HEK293 (cell line): ENCODE measurements at regions not wholly inside any gene's neighbourhood (a gene's known extent, or its start where the extent isn't known, plus 50 kb on each side); places are given as distances from the start of the nearest gene placed in this dataset.

Experiments used
- CTCF ChIA-PET: fragments of 350-600 bp; formaldehyde crosslinking; extraction: SDS; loops from one replicate; lab custom pipeline; 2021; ENCODE audit warnings: antibody characterized with exemption; lab: Yijun Ruan, JAX
- POLR2A ChIA-PET: fragments of 300-600 bp; formaldehyde crosslinking; extraction: SDS; loops from one replicate; lab custom pipeline; 2020; ENCODE audit warnings: antibody characterized with exemption, inconsistent platforms; lab: Yijun Ruan, JAX
- H3K27ac ChIP-seq: fragments of 200-500 bp; sonication (Bioruptor generic); 2 replicates; pipeline ENCODE4 v1.5.1; 2014; ENCODE audit warnings: low read depth, low read length, control low read depth, inconsistent platforms; ENCODE audit errors: extremely low read depth
- H3K36me3 ChIP-seq, 2 experiments: fragments of 200-500 bp in 1 of 2; sonication (Bioruptor generic) in 1 of 2; 1 replicate in 1 of 2; 2 replicates in 1 of 2; pipeline ENCODE4 v1.5.1; 2014 to 2017; ENCODE audit warnings: inconsistent platforms in 2 of 2, low read length in 2 of 2; ENCODE audit not compliant: control insufficient read depth in 2 of 2, insufficient read depth in 1 of 2
- H3K4me1 ChIP-seq: fragments of 200-500 bp; sonication (Bioruptor generic); 2 replicates; pipeline ENCODE4 v1.5.1; 2014; ENCODE audit warnings: mild to moderate bottlenecking, low read length, inconsistent platforms; ENCODE audit not compliant: control insufficient read depth, insufficient read depth
- H3K4me3 ChIP-seq: 2 replicates; pipeline ENCODE4 v1.5.1; 2011; ENCODE audit warnings: low read depth, mild to moderate bottlenecking, control low read depth, low read length, moderate library complexity
- H3K9me3 ChIP-seq: fragments of 200-500 bp; sonication (Bioruptor generic); 2 replicates; pipeline ENCODE4 v1.5.1; 2014; ENCODE audit warnings: low read depth, low read length, inconsistent platforms; ENCODE audit not compliant: control insufficient read depth, insufficient read depth
- GLIS2 ChIP-seq: fragments of 450-650 bp; formaldehyde crosslinking; IDR thresholded peaks from 2 replicates; pipeline ENCODE4 v1.5.1; 2016; ENCODE audit warnings: missing biosample characterization, missing genetic modification characterization
- MEIS1 ChIP-seq: sonication (generic); formaldehyde crosslinking; IDR thresholded peaks from 2 replicates; pipeline ENCODE4 v1.8.1; 2022; ENCODE audit warnings: missing genetic modification reagents, mild to moderate bottlenecking, borderline replicate concordance
- ZBTB17 ChIP-seq: fragments of 450-650 bp; formaldehyde crosslinking; IDR thresholded peaks from 2 replicates; pipeline ENCODE4 v1.5.1; 2016; ENCODE audit warnings: missing biosample characterization, missing genetic modification characterization
- ZBTB21 ChIP-seq: fragments of 450-650 bp; formaldehyde crosslinking; IDR thresholded peaks from 2 replicates; pipeline ENCODE4 v1.5.1; 2017; ENCODE audit warnings: missing biosample characterization, missing genetic modification characterization
- ZBTB44 ChIP-seq: fragments of 450-650 bp; IDR thresholded peaks from 2 replicates; pipeline ENCODE4 v1.5.1; 2018; ENCODE audit warnings: missing biosample characterization, mild to moderate bottlenecking, missing genetic modification characterization
- ZNF274 ChIP-seq, 2 experiments: fragments of 200-500 bp in 1 of 2; fragments of 450-650 bp in 1 of 2; sonication (Bioruptor generic) in 1 of 2; formaldehyde crosslinking in 1 of 2; IDR thresholded peaks; 2 replicates each; pipeline versions ENCODE4 v1.5.1 to v1.6.1; 2014 to 2016; ENCODE audit warnings: borderline replicate concordance in 1 of 2, inconsistent platforms in 1 of 2, low read length in 1 of 2, missing biosample characterization in 1 of 2, missing genetic modification characterization in 1 of 2
- ZNF555 ChIP-seq: fragments of 450-650 bp; formaldehyde crosslinking; conservative IDR thresholded peaks from 2 replicates; pipeline ENCODE4 v1.5.1; 2017; ENCODE audit warnings: missing biosample characterization, mild to moderate bottlenecking, missing genetic modification characterization, inconsistent platforms
- ZNF629 ChIP-seq: fragments of 450-650 bp; formaldehyde crosslinking; IDR thresholded peaks from 2 replicates; pipeline ENCODE4 v1.5.1; 2017; ENCODE audit warnings: missing biosample characterization, missing genetic modification characterization
- ZNF664 ChIP-seq: fragments of 450-650 bp; formaldehyde crosslinking; IDR thresholded peaks from 2 replicates; pipeline ENCODE4 v1.5.1; 2016; ENCODE audit warnings: missing biosample characterization, missing genetic modification characterization
- ZNF777 ChIP-seq: fragments of 450-650 bp; formaldehyde crosslinking; IDR thresholded peaks from 2 replicates; pipeline ENCODE4 v1.5.1; 2017; ENCODE audit warnings: missing biosample characterization, missing genetic modification characterization, borderline replicate concordance
- TF ChIP-seq, protein P1 (sequence below): fragments of 450-650 bp; formaldehyde crosslinking; optimal IDR thresholded peaks from 2 replicates; pipeline ENCODE3; 2016; ENCODE audit warnings: missing biosample characterization, mild to moderate bottlenecking, missing genetic modification characterization
- TF ChIP-seq, protein P2 (sequence below): fragments of 450-650 bp; formaldehyde crosslinking; IDR thresholded peaks from 2 replicates; pipeline ENCODE4 v1.5.1; 2016; ENCODE audit warnings: missing biosample characterization, missing genetic modification characterization
- TF ChIP-seq, protein P3 (sequence below): fragments of 450-650 bp; formaldehyde crosslinking; IDR thresholded peaks from 2 replicates; pipeline ENCODE4 v1.5.1; 2016; ENCODE audit warnings: missing biosample characterization, missing genetic modification characterization
- TF ChIP-seq, protein P4 (sequence below): fragments of 450-650 bp; formaldehyde crosslinking; IDR thresholded peaks from 2 replicates; pipeline ENCODE4 v1.5.1; 2017; ENCODE audit warnings: missing biosample characterization, missing genetic modification characterization
- TF ChIP-seq, protein P5 (sequence below): fragments of 450-650 bp; formaldehyde crosslinking; conservative IDR thresholded peaks from 2 replicates; pipeline ENCODE4 v1.5.1; 2016; ENCODE audit warnings: low read depth, missing biosample characterization, missing genetic modification characterization

- Histone ChIP-seq H3K27ac (no peak overlapping the region), H3K36me3 (no peaks in the 10 kb centered on the region), H3K9me3 (no peaks in the 10 kb centered on the region), H3K4me3 (no peak overlapping the region), H3K4me1 (peaks cover 2% of the 10 kb centered on the region; the same call in 1 of the 2 replicates)
- ChIA-PET POLR2A (no interaction called here), CTCF (interaction anchor here (0.6 to 2.3 kb wide), 3 partner anchors 22 to 793 kb away, joined by 3 to 14 read pairs (median 3); no protein-coding TSS in a partner anchor)
- TF ChIP-seq ZBTB17 (tag by site-specific recombination) (no peak), ZNF664 (tag by site-specific recombination) (no peak), MEIS1 (CRISPR knock-in tag) (no peak)
These were observed 238.6 kb upstream of the ADAMTSL1 start for GRCh38 chr9:18235181-18235908.

DNA sequence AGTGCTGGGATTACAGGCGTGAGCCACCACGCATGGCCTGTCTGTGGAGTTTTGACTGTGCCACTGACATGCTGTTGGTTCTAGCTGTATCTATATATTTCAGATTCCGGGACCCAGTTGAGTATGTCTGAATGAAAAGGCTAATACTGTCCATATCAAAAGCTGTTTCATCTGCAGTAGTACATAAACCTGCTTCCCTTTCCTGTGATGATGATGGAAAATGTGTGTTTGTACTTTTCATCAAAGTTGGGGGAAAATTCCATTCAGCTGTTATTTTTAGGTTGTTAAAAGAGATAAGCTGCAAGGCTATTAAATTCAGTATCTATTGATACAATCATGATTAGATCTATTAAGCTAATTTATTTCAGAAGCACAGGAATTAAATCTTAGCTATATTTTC lies 237.6 kb upstream of the ADAMTSL1 start:
- H3K4me1 ChIP-seq, result peaks cover 2% of the 10 kb centered on the region; the same call in 1 of the 2 replicates
- no peaks in the 10 kb centered on the region for H3K36me3 ChIP-seq
- POLR2A ChIA-PET, result no interaction called here
- no peak overlapping the region for H3K4me3 ChIP-seq
- TF ChIP-seq ZBTB21 (tag by site-specific recombination) (no peak), ZNF274 (IDR thresholded peaks at IDR 0.05; ENCODE audit: low read length) (no peak), ZNF274 (tag by site-specific recombination; IDR thresholded peaks at IDR 0.05; ENCODE audit: borderline replicate concordance) (no peak), GLIS2 (tag by site-specific recombination) (no peak), ZBTB44 (tag by site-specific recombination) (no peak), ZNF629 (tag by site-specific recombination) (no peak)
- TF ChIP-seq, protein P1, sequence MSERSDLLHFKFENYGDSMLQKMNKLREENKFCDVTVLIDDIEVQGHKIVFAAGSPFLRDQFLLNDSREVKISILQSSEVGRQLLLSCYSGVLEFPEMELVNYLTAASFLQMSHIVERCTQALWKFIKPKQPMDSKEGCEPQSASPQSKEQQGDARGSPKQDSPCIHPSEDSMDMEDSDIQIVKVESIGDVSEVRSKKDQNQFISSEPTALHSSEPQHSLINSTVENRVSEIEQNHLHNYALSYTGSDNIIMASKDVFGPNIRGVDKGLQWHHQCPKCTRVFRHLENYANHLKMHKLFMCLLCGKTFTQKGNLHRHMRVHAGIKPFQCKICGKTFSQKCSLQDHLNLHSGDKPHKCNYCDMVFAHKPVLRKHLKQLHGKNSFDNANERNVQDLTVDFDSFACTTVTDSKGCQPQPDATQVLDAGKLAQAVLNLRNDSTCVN (tag by site-specific recombination), result no peak
- TF ChIP-seq, protein P2, sequence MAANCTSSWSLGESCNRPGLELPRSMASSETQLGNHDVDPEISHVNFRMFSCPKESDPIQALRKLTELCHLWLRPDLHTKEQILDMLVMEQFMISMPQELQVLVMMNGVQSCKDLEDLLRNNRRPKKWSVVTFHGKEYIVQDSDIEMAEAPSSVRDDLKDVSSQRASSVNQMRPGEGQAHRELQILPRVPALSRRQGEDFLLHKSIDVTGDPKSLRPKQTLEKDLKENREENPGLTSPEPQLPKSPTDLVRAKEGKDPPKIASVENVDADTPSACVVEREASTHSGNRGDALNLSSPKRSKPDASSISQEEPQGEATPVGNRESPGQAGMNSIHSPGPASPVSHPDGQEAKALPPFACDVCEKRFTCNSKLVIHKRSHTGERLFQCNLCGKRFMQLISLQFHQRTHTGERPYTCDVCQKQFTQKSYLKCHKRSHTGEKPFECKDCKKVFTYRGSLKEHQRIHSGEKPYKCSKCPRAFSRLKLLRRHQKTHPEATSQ (tag by site-specific recombination), result no peak
- TF ChIP-seq, all 188 proteins: peak for 0
- Histone ChIP-seq H3K27ac (no peak overlapping the region), H3K9me3 (no peaks in the 10 kb centered on the region)
- CTCF ChIA-PET, result interaction anchor here (0.6 to 2.3 kb wide), 5 partner anchors 19 to 883 kb away, joined by 3 to 14 read pairs (median 4); no protein-coding TSS in a partner anchor

DNA sequence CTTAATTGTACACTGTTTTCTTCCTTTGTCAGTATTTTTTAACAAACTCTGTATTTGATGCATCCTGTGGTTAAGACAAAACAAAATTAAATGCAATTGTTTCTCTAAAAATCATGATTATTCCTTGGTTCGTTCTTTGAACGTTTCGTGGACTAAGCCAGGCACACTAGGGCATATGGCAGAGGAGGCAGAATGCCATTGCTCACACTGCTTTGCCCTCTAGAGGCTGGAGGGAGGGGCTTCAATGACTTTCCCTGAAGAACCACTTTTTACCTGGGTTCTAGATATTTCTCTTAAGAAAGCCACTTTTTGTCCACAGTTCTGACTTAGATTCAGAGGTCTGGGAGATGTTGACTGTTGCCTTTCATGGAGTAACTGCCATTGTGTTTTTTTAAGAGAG lies 236.2 kb upstream of the ADAMTSL1 start:
- CTCF ChIA-PET, result interaction anchor here (0.6 to 4.3 kb wide), 5 partner anchors 16 to 791 kb away, joined by 3 to 20 read pairs (median 12); no protein-coding TSS in a partner anchor
- TF ChIP-seq, protein P3, sequence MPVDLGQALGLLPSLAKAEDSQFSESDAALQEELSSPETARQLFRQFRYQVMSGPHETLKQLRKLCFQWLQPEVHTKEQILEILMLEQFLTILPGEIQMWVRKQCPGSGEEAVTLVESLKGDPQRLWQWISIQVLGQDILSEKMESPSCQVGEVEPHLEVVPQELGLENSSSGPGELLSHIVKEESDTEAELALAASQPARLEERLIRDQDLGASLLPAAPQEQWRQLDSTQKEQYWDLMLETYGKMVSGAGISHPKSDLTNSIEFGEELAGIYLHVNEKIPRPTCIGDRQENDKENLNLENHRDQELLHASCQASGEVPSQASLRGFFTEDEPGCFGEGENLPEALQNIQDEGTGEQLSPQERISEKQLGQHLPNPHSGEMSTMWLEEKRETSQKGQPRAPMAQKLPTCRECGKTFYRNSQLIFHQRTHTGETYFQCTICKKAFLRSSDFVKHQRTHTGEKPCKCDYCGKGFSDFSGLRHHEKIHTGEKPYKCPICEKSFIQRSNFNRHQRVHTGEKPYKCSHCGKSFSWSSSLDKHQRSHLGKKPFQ (tag by site-specific recombination), result no peak
- TF ChIP-seq ZNF777 (no peak), ZNF555 (tag by site-specific recombination) (no peak)
- TF ChIP-seq, protein P4, sequence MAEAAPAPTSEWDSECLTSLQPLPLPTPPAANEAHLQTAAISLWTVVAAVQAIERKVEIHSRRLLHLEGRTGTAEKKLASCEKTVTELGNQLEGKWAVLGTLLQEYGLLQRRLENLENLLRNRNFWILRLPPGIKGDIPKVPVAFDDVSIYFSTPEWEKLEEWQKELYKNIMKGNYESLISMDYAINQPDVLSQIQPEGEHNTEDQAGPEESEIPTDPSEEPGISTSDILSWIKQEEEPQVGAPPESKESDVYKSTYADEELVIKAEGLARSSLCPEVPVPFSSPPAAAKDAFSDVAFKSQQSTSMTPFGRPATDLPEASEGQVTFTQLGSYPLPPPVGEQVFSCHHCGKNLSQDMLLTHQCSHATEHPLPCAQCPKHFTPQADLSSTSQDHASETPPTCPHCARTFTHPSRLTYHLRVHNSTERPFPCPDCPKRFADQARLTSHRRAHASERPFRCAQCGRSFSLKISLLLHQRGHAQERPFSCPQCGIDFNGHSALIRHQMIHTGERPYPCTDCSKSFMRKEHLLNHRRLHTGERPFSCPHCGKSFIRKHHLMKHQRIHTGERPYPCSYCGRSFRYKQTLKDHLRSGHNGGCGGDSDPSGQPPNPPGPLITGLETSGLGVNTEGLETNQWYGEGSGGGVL (tag by site-specific recombination), result no peak
- TF ChIP-seq, protein P5, sequence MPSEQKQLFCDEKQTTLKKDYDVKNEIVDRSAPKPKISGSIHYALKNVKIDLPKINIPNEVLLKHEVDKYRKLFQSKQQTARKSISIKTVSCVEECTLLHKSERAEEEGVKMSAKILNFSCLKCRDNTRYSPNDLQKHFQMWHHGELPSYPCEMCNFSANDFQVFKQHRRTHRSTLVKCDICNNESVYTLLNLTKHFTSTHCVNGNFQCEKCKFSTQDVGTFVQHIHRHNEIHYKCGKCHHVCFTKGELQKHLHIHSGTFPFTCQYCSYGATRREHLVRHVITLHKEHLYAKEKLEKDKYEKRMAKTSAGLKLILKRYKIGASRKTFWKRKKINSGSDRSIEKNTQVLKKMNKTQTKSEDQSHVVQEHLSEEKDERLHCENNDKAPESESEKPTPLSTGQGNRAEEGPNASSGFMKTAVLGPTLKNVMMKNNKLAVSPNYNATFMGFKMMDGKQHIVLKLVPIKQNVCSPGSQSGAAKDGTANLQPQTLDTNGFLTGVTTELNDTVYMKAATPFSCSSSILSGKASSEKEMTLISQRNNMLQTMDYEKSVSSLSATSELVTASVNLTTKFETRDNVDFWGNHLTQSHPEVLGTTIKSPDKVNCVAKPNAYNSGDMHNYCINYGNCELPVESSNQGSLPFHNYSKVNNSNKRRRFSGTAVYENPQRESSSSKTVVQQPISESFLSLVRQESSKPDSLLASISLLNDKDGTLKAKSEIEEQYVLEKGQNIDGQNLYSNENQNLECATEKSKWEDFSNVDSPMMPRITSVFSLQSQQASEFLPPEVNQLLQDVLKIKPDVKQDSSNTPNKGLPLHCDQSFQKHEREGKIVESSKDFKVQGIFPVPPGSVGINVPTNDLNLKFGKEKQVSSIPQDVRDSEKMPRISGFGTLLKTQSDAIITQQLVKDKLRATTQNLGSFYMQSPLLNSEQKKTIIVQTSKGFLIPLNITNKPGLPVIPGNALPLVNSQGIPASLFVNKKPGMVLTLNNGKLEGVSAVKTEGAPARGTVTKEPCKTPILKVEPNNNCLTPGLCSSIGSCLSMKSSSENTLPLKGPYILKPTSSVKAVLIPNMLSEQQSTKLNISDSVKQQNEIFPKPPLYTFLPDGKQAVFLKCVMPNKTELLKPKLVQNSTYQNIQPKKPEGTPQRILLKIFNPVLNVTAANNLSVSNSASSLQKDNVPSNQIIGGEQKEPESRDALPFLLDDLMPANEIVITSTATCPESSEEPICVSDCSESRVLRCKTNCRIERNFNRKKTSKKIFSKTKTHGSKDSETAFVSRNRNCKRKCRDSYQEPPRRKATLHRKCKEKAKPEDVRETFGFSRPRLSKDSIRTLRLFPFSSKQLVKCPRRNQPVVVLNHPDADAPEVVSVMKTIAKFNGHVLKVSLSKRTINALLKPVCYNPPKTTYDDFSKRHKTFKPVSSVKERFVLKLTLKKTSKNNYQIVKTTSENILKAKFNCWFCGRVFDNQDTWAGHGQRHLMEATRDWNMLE (tag by site-specific recombination), result no peak

More for the DNA sequence above, 236.2 kb upstream of the ADAMTSL1 start:
- Histone ChIP-seq H3K4me1 (peaks cover 2% of the 10 kb centered on the region; the same call in 1 of the 2 replicates), H3K9me3 (no peaks in the 10 kb centered on the region), H3K27ac (no peak overlapping the region), H3K36me3 (no peaks in the 10 kb centered on the region), H3K4me3 (no peak overlapping the region)
- POLR2A ChIA-PET, result no interaction called here
